Suprapubic skin (tissue), 3 donors: ENCODE measurements at regions not wholly inside any gene's neighbourhood (a gene's known extent, or its start where the extent isn't known, plus 50 kb on each side); places are given as distances from the start of the nearest gene placed in this dataset.

Experiments used
- CTCF ChIP-seq, 2 donors: fragments of 200-600 bp in 1 of 2; fragments of 450-650 bp in 1 of 2; sonication (generic) in 1 of 2; IDR thresholded peaks; one replicate each; pipeline ENCODE4 v1.5.1; 2016 to 2019; ENCODE audit warnings: antibody characterized with exemption in 2 of 2, mild to moderate bottlenecking in 1 of 2, moderate library complexity in 1 of 2
- EP300 ChIP-seq: sonication (generic); formaldehyde crosslinking; IDR thresholded peaks from one replicate; pipeline ENCODE4 v1.6.1; 2017; ENCODE audit warnings: antibody characterized with exemption

GRCh38 chr4:160685729-160686128, 1478.1 kb downstream of the FSTL5 start:
- TF ChIP-seq CTCF (IDR thresholded peaks at IDR 0.05) (no peak), EP300 (no peak)
